ENCODE measurements at regions not wholly inside any gene's neighbourhood (a gene's known extent, or its start where the extent isn't known, plus 50 kb on each side); places are given as distances from the start of the nearest gene placed in this dataset.

DNA sequence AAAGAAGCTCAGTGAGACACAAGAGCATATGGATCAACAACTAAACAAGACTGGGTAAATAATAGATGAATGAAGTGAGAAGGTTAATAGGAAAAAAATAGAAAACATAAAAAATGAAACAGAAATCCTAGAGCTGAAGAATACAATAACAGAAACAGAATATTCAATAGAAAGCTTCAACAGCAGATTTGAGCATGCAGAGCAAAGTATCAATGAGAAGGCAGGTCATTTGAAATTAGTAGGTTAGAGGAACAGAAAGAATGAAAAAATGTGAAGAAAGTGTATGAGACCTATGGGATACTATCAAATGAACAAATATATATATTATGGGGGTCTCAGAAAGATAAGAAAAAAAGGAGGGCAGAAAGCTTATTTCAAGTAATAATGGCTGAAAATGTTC is 362.9 kb upstream of the POU3F2 start:
- DNase-seq (ENCODE audit: low read depth) (no peak), FAIRE-seq (no peak)
- no peak overlapping the region for H3K4me3 Mint-ChIP-seq (ENCODE audit: unreplicated experiment)
- H3K27ac Mint-ChIP-seq (ENCODE audit: unreplicated experiment): no peak overlapping the region
- Histone ChIP-seq H3K4me2 (ENCODE audit: low read length) (no peak overlapping the region), H4K20me1 (ENCODE audit: insufficient read depth, low read length) (no peaks in the 10 kb centered on the region), H3K9me3 (ENCODE audit: insufficient read depth, low read depth, low read length) (peaks cover 2% of the 10 kb centered on the region), H3K27ac (ENCODE audit: low read depth, low read length) (no peak overlapping the region), H2AFZ (ENCODE audit: low read depth, low read length) (no peak overlapping the region), H3K9ac (ENCODE audit: low read length) (no peak overlapping the region), H3K4me3 (ENCODE audit: insufficient read depth, low read depth, low read length) (no peak overlapping the region), H3K27me3 (ENCODE audit: insufficient read depth, low read length) (no peaks in the 10 kb centered on the region), H3K36me3 (ENCODE audit: insufficient read depth, low read length) (no peaks in the 10 kb centered on the region), H3K4me1 (ENCODE audit: insufficient read depth, low read length) (no peaks in the 10 kb centered on the region), H3K79me2 (ENCODE audit: insufficient read depth, low read length) (no peaks in the 10 kb centered on the region)
- no peak for TF ChIP-seq EZH2 (IDR thresholded peaks at IDR 0.05; ENCODE audit: insufficient read depth, low read length)
- TF ChIP-seq, protein P1, sequence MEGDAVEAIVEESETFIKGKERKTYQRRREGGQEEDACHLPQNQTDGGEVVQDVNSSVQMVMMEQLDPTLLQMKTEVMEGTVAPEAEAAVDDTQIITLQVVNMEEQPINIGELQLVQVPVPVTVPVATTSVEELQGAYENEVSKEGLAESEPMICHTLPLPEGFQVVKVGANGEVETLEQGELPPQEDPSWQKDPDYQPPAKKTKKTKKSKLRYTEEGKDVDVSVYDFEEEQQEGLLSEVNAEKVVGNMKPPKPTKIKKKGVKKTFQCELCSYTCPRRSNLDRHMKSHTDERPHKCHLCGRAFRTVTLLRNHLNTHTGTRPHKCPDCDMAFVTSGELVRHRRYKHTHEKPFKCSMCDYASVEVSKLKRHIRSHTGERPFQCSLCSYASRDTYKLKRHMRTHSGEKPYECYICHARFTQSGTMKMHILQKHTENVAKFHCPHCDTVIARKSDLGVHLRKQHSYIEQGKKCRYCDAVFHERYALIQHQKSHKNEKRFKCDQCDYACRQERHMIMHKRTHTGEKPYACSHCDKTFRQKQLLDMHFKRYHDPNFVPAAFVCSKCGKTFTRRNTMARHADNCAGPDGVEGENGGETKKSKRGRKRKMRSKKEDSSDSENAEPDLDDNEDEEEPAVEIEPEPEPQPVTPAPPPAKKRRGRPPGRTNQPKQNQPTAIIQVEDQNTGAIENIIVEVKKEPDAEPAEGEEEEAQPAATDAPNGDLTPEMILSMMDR (IDR thresholded peaks at IDR 0.05; ENCODE audit: insufficient read depth, low read depth, low read length): no peak
- no peaks in the 10 kb centered on the region for H3K27me3 Mint-ChIP-seq (ENCODE audit: low read depth, unreplicated experiment)
- H3K9me3 Mint-ChIP-seq (ENCODE audit: unreplicated experiment): peaks cover 8% of the 10 kb centered on the region
- H3K4me1 Mint-ChIP-seq (ENCODE audit: low read depth, unreplicated experiment): peaks cover 5% of the 10 kb centered on the region
- H3K36me3 Mint-ChIP-seq (ENCODE audit: low read depth, unreplicated experiment): no peaks in the 10 kb centered on the region

DNA sequence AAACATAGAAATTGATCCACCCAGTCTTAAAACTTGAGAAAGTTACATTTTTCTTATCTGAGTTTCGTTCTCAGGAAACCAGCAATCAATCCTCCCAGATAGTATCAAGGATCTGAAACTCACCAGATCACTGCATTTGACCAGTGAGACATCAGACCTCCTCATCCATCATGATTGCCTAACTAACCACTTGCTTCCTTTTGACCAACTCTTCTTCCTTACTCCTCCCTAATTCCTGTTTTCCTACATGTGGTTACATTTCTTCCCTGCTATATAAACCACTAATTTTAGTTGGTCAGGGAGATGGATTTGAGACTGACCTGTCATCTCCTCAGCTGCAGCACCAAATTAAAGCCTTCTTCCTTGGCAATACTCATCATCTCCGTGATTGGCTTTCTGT is 357.1 kb upstream of the POU3F2 start:
- Histone ChIP-seq H2AFZ (ENCODE audit: low read depth, low read length) (no peak overlapping the region), H3K27me3 (ENCODE audit: insufficient read depth, low read length) (no peaks in the 10 kb centered on the region), H3K4me2 (ENCODE audit: low read length) (no peak overlapping the region), H3K4me3 (ENCODE audit: insufficient read depth, low read depth, low read length) (no peak overlapping the region), H3K27ac (ENCODE audit: low read depth, low read length) (no peak overlapping the region), H3K79me2 (ENCODE audit: insufficient read depth, low read length) (no peaks in the 10 kb centered on the region), H3K36me3 (ENCODE audit: insufficient read depth, low read length) (no peaks in the 10 kb centered on the region), H3K9me3 (ENCODE audit: insufficient read depth, low read depth, low read length) (no peaks in the 10 kb centered on the region), H4K20me1 (ENCODE audit: insufficient read depth, low read length) (no peaks in the 10 kb centered on the region), H3K9ac (ENCODE audit: low read length) (no peak overlapping the region), H3K4me1 (ENCODE audit: insufficient read depth, low read length) (no peaks in the 10 kb centered on the region)
- Mint-ChIP-seq H3K9me3 (ENCODE audit: unreplicated experiment) (no peaks in the 10 kb centered on the region), H3K27ac (ENCODE audit: unreplicated experiment) (no peak overlapping the region), H3K36me3 (ENCODE audit: low read depth, unreplicated experiment) (no peaks in the 10 kb centered on the region), H3K27me3 (ENCODE audit: low read depth, unreplicated experiment) (no peaks in the 10 kb centered on the region), H3K4me1 (ENCODE audit: low read depth, unreplicated experiment) (no peaks in the 10 kb centered on the region), H3K4me3 (ENCODE audit: unreplicated experiment) (no peak overlapping the region)
- FAIRE-seq (no peak), DNase-seq (ENCODE audit: low read depth) (peak; percentile 54)
- TF ChIP-seq, protein P1 (IDR thresholded peaks at IDR 0.05; ENCODE audit: insufficient read depth, low read depth, low read length): no peak
- TF ChIP-seq EZH2 (IDR thresholded peaks at IDR 0.05; ENCODE audit: insufficient read depth, low read length): no peak

DNA sequence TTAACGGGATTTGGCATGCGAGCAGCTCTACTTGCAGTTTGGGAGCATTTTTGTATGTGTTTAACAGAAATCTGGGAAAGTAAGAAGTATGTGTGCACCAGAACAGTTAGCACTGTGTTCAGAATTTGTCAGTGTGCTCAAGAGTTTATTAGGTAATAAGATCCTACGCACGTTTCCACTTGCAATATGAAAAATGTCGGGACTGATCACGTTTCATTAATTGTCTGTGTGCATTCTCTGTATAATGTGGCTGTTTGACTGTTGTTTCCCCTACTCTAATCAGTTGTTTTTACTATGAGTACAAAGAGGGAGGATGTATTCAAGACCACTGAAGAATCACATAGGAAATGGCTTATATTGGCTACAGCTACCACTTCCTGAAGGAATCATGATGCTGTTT is 349.7 kb upstream of the POU3F2 start:
- Histone ChIP-seq H3K4me2 (ENCODE audit: low read length) (no peak overlapping the region), H3K4me1 (ENCODE audit: insufficient read depth, low read length) (no peaks in the 10 kb centered on the region), H3K9ac (ENCODE audit: low read length) (no peak overlapping the region), H3K9me3 (ENCODE audit: insufficient read depth, low read depth, low read length) (no peaks in the 10 kb centered on the region), H3K79me2 (ENCODE audit: insufficient read depth, low read length) (no peaks in the 10 kb centered on the region), H4K20me1 (ENCODE audit: insufficient read depth, low read length) (no peaks in the 10 kb centered on the region), H3K36me3 (ENCODE audit: insufficient read depth, low read length) (no peaks in the 10 kb centered on the region), H2AFZ (ENCODE audit: low read depth, low read length) (no peak overlapping the region), H3K27me3 (ENCODE audit: insufficient read depth, low read length) (no peaks in the 10 kb centered on the region), H3K4me3 (ENCODE audit: insufficient read depth, low read depth, low read length) (no peak overlapping the region), H3K27ac (ENCODE audit: low read depth, low read length) (no peak overlapping the region)
- TF ChIP-seq, protein P1 (IDR thresholded peaks at IDR 0.05; ENCODE audit: insufficient read depth, low read depth, low read length): no peak
- TF ChIP-seq EZH2 (IDR thresholded peaks at IDR 0.05; ENCODE audit: insufficient read depth, low read length): no peak
- H3K27me3 Mint-ChIP-seq (ENCODE audit: low read depth, unreplicated experiment): no peaks in the 10 kb centered on the region
- FAIRE-seq (no peak), DNase-seq (ENCODE audit: low read depth) (no peak)
- no peak overlapping the region for H3K4me3 Mint-ChIP-seq (ENCODE audit: unreplicated experiment)
- no peaks in the 10 kb centered on the region for H3K36me3 Mint-ChIP-seq (ENCODE audit: low read depth, unreplicated experiment)
- H3K27ac Mint-ChIP-seq (ENCODE audit: unreplicated experiment): no peak overlapping the region
- H3K4me1 Mint-ChIP-seq (ENCODE audit: low read depth, unreplicated experiment): no peaks in the 10 kb centered on the region
- no peaks in the 10 kb centered on the region for H3K9me3 Mint-ChIP-seq (ENCODE audit: unreplicated experiment)
